ENCODE measurements at regions not wholly inside any gene's neighbourhood (a gene's known extent, or its start where the extent isn't known, plus 50 kb on each side); places are given as distances from the start of the nearest gene placed in this dataset.

DNA sequence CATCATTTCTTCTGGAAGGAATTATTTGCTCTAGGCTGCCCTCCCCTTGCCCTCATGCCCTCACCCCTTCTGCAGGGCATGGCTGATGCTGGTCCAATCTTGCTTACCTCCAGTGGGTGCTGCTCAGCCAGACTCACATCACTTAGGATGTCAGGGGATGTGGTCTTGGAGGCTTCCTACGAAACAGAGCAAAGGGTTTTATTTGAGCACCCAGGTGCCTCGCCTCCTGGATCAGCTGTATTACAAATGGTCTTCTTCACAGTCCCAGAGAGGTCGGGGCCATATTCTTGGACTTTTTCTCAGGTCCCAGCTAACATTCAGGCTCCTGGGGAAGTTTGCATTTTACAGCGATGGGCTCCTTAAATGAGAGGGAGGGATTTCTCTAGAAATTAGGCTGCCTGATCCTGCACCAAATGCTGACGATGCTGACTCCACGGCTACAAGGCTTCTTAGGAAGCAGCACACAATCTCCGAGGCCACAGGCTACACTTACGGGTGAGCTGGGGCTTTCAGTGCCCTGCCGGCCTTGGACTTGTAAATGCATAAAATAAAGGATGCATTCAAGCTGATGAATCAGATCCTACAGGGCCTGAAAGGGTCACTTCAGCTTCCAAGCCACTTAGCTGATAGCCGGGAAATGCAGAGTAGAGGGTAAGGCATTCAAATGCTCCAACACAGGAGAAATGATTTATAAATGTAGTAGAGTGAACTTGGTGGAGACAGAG lies 159.8 kb upstream of the ECI2 start:
- no peak for DNase-seq (ENCODE audit: low read depth)

DNA sequence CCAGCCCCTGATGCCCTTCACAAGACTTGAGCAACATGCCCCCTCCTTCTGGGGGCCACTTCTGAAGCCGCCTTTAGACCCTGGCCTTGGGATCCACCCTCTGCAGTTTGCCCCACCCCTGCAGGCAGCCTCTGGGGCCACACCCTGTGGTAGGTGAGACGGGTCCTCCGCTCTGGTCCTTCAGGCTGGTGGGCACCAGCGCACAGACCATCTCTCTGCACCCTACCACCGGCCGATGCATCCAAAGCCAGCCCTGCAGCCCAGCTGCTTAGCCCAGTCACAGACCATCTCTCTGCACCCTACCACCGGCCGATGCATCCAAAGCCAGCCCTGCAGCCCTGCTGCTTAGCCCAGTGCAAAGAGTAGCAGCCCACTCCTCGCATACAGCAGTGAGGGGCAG lies 159.3 kb upstream of the ECI2 start:
- no peak for DNase-seq (ENCODE audit: low read depth)

DNA sequence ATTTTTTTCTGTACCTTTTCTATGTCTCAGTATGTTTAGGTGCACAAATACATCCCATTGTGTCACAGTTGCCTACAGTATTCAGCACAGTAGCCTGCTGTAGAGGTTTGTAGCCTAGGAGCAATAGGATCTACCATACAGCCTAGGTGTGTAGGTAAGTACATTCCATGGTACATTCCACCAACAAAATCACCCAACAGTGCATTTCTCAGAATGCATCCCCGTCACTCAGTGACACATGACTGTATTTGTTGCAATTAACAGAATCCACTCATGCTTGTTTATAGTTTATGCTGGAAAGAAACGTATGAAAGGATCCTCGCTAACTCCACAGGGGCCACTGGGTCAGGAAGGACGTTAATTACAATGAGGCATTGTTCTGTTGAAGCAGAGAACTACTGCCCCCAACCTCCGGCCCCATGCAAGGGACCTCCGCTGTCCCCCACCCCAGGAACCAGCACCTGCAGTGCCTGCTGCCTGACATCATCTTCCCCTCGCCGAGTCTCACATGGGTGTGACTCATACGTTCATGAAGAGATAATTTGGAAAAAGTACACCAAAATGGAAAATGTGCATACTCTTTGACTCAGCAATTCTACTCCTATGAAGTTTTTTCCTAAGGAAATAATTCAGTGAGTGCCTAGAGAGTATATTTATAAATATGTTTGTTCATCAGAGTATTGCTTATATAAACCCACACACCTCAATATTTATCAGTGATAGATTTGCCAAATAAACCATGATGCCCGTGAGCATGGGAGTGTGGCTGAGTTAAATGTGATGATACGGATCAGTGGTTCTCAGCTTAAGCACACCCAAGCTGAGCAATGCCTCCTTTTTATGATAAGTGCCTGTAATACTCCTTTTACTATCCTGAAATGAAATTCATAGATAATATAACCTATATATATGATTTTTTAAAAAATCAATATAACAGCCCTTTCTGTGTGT lies 156.4 kb upstream of the ECI2 start:
- no peak for DNase-seq (ENCODE audit: low read depth)

DNA sequence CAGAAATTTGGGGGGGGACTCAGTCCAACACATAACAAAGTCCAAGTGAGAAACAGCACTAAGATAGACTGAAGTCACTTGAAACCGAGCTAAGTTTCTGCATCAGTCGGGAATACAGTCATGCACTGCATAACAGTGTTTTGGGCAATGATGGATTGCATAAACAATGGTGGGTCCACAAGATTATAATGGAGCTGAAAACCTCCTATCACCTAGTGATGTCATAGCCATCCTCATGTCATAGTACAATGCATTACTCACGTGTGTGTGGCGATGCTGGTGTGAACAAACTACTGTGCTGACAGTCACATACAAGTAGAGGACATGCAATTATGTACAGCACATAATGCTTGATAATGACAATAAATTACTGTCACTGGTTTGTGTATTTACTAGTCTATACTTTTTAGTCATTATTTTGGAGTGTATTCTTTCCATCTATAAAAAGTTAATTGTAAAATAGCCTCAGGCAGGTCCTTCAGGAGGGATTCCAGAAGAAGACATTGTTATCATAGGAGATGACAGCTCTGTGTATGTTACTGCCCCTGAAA lies 154.5 kb upstream of the ECI2 start:
- no peak for DNase-seq (ENCODE audit: low read depth)

DNA sequence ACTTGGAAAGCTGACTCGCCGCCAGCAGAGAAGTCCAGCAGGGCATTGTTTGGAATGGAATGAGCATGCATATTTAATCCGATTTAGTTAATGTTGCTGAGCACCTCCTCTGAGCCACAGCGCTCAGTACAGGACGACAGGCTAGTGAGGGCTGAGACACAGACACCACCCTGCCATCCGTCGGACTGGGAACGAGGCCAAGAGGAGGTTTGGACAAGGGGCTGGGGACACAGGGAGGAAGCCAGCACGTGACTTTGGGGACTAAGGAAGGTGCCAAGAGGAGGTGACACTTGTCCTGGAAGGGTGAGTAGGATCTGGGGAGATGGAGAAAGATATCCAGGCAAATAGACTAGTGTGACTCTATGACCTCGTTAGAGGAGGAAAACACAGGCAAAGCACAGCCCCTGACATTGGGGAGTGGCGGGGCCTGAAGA lies 152.5 kb upstream of the ECI2 start:
- DNase-seq (ENCODE audit: low read depth), result no peak

DNA sequence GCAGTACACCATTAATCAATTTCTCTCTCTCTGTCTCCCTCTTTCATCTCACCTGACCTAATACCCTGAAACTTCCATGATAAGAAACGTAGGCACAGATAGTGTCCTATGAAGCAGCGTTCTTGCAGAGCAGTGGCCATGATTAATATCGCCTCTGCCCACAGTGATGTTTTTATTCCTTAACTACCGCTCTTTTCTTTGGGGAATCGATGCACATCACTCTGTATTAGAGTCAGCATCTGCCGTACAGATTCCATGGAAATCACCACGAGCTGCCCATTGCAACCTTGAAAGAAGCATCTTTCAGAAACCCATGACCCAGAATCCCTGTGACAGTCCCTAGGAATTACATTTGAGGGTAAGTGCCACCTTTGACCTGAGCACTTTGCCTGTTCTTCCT lies 152.0 kb upstream of the ECI2 start:
- DNase-seq (ENCODE audit: low read depth), result no peak

DNA sequence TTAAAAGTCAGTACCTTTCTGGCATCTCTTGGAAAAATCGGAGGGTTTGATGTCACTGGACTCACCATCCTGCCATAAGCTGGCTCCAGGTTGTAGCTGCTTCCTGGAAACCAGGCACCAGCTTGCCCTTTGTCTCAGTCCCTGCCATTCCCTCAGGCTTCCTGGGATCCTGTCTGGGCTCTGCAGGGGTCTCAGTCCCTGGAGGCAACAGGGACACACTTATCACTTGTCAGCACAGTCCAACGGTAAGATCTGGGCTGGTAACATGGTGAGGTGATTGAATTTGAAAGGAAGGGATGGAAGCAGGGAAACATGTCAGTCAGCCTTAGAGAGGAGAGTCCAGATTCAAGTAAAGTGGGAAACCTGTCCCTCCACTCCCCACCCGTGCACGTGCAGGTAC lies 147.6 kb upstream of the ECI2 start:
- DNase-seq (ENCODE audit: low read depth), result no peak

DNA sequence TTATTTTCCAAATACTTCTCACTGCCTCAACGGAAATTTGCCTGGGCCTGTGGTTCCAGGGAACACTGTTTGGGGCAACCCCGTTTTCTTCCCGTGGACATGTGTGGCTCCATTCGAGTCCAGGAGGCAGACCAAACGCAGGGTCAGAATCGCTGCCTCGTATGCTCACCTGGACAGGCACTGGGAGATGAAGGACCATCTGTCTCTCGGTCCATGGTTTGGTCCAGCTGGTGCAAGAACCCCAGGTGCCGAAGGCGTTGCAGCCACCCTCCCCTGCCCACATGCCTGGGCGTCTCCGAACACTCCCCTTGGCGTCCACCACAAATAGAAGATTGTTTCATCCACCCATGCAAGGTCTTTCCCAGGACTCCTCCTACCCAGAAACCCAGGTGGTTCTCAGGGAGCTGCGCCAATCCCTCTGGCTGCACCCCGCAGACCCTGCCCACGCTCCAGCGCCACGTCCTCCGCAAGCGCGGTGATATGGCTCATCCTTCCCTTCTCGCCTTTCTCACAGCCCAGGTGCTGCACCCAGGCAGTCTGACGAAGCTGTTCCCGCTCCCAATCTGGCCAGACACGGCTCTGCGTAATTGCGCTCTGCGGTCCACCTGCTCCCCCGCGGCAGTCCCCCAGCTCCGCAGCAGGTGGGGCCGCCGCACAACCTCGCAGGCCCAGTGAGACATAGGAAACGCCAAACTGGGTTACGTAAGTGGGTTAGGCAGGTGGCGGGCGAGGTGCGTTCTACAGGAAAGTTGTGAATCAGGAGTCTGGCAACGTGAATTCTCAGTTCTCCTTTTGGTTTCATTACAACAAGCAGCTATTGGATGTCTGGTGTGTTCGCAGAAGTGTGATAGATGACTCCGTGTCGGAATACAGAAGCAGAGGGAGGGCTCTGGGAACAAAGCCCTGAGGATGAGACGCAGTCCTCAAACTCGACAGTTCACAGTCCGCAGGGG lies 146.2 kb upstream of the ECI2 start:
- no peak for DNase-seq (ENCODE audit: low read depth)

DNA sequence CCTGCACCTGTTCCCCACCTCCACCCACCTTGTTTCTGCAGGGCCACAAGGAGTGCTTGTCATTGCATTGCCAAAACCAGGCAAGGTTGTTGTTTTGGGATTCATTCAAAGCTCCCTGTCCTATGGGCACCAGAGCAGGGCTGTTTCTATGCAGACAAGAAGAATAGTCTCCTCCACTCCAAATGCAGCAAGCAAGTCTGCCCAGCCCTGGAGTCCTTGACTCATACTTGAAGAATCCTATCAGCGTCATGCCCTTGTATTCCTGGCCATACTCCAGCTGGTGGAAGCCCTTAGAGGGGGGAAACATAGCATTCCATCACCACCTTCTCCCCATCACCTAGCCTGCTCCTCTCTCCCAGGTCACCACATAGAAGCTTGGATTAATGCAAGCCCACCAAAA lies 145.3 kb upstream of the ECI2 start:
- DNase-seq (ENCODE audit: low read depth), result no peak

DNA sequence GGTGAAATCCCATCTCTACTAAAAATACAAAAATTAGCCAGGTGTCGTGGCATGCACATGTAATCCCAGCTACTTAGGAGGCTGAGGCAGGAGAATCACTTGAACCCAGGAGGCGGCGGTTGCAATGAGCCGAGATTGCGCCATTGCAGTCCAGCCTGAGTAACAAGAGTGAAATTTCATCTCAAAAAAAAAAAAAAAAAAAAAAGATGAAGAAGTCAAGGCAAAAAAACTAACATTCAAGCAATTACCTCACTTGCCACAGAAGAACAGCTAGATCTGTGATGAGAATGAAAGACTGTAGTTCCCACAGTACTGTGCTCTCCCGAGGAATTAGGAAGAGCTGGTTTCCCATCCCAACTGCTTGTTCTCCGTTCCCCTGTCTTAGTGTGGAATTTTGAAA lies 144.7 kb upstream of the ECI2 start:
- no peak for DNase-seq (ENCODE audit: low read depth)

DNA sequence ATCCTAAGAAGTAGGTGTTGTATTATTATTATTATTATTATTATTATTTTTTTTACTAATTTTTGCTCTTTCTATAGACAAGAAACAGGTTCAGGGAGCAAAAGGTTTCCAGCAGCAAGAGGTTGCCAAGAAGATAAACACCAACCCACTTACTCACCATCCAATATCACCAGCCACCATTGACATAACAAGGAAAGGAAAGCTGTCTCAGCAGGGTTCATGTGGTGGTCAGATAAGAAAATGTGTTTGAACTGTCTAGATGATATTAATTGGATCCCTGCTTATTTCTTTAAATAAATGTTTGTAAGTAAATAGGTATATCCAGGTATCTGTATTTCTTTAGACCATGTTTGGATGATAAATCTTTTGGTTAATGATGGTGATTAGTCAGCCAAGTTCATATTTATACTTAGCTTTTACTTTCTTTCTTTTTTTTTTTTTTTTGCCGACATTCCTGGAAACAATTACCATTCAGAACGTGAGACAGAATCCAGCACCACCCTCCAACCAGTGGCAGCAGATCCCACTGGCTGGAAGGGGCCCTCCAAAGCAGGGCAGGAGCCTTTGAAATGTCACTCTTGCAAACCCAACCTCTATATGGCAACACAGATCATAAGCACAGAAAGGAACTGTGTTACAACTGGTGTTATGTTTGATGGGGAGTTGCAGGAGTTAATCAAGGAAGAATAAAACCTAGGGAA lies 139.2 kb upstream of the ECI2 start:
- DNase-seq (ENCODE audit: low read depth), result no peak

DNA sequence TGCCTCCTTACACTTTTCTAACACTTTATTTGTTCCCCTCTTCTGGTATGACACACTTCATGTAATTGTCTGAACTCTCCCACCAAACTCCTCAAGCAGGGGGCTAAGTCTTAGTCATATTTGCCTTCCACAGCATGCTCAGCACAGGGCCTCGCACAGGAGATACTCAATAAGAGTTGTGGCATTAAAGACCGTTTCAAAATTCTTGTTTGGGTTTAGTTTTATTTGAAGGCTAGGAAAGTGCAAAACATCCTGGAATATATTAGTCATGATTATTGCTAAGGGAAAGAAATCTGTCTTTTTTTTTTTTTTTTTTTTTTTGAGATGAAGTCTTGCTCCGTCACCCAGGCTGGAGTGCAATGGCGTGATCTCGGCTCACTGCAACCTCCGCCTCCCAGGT lies 137.6 kb upstream of the ECI2 start:
- DNase-seq (ENCODE audit: low read depth), result no peak

DNA sequence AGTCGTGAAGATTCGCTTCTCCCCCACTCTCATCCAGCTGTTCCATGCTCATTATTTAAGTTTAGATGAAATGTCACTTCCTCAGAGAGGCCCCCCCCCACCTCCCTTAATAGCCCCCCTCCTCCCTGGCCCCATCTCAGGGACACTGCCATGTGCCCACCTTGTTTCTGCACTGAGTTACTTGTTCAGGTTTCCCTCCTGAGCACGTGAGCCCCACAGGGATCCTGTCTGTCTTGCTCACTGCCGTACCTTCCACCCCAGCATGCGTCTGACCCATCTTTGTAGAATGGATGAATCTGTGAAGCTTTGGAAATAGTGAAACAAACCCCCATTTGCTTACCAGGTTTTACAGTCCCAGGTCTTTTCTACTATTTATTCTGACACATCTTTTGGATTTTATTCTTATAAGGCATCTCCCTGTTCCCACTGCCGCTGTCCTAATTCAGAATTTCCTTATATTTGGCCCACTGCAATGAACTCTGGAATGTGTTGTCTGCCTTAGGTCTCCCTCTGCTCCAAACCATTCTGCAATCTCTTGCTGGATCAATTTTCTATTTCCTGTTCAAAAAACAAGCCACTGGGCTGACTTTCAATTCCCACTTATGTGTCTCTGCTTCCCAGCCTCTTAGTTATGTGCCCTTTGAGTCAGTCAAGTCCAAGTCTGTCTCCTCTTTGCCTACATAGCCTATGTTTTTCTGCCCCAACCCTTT lies 136.5 kb upstream of the ECI2 start:
- no peak for DNase-seq (ENCODE audit: low read depth)

DNA sequence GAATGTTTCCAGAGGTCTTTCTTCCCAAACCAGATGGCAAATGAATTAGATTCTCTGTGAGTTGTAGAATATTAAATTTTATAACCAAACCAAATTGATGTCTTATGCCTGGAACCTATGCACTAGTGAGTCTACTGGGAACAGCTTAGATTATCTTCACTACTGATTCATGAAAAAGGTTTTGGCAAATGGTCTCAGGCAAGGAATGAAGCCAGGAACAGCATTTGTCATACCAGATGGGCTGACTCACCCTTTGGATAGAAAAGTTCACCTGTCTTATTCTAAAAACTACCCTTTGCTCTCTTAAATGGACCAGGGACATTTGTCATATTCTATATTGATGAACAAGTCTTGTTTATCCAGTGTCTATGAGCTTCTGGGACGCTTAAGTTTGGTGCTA lies 135.4 kb upstream of the ECI2 start:
- no peak for DNase-seq (ENCODE audit: low read depth)

DNA sequence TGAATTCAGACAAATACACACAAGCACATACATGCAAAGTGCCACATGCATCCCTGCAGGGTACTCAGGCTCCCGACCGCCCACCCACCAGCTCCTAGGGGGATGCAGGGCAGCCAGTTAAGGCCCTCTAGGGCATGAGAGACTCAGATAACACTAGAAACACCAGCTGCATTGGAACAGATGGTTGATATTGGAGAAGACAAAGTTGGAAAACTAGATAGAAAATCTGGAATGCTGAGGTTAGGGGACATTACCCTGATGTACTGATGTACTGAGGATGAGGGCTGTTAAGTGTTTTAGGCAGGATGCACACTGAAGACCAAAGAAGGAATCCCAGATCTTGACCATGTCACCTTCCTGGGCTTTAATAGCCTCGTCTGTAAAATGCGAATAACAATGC lies 134.6 kb upstream of the ECI2 start:
- DNase-seq (ENCODE audit: low read depth), result no peak

DNA sequence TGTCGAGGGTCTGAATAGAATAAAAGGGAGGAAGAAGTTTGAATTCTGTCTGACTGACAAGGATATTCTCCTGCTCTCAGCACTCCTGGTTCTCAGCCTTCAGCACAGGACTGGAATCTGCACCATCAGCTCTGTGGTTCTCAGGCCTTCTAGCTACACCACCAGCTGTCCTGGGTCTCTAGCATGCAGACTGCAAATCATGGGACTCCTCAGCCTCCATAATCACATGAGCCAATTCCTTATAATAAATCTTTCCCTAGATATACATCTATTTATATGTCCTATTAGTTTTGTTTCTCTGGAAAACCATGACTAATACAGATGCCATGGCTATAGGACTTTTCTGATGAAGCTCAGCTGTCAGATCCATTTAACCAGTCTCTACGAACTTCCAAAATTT lies 132.8 kb upstream of the ECI2 start:
- DNase-seq (ENCODE audit: low read depth), result no peak

DNA sequence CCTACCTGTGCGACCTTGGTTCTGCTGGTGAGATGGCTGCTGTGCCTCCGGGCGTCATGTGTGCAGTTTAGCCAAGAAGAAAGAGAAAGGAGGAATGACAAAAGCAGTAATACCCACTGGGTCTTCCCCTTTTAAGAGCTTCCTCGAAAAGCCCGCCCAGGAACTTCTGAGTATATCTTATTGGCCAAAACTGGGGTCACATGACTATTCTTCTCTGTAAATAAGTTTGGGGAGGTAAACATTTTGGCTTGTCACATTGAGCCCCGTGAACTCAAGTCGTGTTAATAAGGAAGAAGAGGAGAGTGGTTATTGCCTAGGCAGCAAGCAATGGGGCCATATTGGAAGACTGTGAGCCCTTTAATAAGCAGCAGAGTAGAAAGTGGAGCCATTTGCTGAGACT lies 130.4 kb upstream of the ECI2 start:
- no peak for DNase-seq (ENCODE audit: low read depth)

DNA sequence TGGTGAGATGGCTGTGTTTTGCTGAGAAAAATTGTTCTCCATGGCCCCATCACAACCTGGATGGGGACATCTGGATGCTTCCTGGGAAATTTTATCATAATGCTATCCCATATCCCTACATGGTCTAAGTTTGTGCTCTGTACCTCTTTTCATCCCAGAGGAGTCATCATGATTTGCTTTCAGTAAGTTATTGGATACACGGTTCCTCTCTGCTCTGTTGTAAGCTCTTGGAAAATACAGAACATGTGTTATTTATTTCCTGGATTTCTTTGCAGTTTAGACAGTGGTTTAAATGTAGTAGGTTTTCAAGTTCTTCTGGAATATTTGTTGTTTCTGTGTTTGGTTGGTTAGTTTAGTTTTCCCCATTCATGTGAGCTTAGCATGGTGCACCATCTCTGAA lies 129.2 kb upstream of the ECI2 start:
- DNase-seq (ENCODE audit: low read depth), result no peak

DNA sequence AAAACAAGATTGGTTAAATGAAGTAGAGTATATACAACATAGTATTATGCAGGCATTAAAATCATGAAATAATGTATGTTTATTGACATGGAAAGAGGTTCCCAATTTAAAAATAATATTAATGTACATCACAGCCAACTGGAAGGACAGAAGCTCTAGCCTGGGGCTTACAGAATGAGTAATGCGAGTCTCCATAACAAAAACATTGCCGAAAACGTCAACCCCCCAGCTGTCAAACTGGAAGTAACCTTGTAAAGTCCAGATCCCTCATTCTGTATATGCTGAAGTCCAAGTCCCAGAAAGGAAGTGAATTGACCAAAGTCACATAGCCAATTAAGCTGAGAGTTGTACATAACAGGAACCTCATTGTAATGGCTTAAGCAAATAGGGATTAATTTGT lies 128.7 kb upstream of the ECI2 start:
- no peak for DNase-seq (ENCODE audit: low read depth)

DNA sequence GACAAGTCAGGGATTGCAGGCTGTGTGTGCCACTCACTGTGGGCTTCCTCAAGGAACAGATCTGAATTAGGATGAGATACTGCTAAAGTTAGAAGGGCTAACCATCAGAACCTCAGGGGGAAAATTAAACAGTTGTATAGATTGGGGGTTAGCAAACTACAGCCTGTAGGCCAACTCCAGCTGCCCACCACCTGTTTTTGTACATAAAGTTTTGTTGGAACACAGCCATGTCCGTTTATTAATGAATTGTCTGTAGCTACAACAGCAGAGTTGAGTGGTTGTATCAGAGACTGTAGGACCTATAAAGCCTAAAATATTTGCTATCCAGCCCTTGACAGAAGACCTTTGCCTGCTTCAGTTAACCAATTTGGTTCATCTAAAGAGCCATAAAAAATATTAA lies 127.2 kb upstream of the ECI2 start:
- DNase-seq (ENCODE audit: low read depth), result no peak

DNA sequence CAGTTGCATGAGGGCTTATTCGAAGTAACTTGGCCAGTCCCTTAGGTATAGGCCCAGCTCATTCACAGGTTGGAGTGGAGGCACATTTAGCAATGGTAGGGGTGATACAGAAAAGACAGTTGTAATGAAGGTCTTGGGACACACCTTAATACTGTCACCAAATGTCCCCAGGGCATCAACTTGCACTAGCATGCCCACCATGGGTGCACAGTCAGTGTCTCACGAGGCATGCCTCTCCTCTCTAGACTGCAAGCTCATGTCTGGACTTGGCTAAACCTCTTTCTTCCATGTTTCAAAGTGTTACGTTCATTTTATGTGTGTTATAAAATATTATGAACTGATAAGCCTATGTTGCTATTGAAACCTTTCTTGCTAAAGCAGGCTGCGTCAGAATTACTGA lies 124.0 kb upstream of the ECI2 start:
- DNase-seq (ENCODE audit: low read depth), result no peak

All from stimulated activated CD4-positive, alpha-beta T cell treated with anti-CD3 and anti-CD28 coated beads, Interleukin-2, amount 100 ng/mL, for 4 hours (primary cell).